ENCODE measurements at regions not wholly inside any gene's neighbourhood (a gene's known extent, or its start where the extent isn't known, plus 50 kb on each side); places are given as distances from the start of the nearest gene placed in this dataset.

DNA sequence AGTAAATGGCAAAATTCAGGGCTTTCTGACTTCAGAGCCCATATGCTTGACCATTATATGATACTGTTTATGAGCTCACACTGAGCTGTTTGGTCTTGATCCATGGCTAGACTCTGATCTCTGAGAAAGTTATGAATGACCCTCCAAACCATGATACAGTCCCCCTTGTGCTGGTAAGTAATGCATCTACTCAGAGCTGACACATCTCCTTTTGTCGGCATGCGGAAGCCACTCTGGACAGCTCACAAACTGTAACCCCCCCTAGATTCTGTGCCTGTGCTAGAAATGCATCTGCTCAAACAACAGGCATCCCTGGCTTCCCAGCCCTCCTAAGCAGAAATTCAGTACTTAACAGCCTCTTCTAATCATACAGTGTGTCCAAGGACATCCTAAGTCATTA lies 150.8 kb upstream of the RAG2 start:
- DNase-seq (ENCODE audit: extremely low read depth, insufficient read length): no peak
- H3K27me3 ChIP-seq (replicated peaks; ENCODE audit: control insufficient read depth, insufficient read depth, low read length): peaks cover 1% of the 10 kb centered on the region; the same call in 1 of the 2 replicates

DNA sequence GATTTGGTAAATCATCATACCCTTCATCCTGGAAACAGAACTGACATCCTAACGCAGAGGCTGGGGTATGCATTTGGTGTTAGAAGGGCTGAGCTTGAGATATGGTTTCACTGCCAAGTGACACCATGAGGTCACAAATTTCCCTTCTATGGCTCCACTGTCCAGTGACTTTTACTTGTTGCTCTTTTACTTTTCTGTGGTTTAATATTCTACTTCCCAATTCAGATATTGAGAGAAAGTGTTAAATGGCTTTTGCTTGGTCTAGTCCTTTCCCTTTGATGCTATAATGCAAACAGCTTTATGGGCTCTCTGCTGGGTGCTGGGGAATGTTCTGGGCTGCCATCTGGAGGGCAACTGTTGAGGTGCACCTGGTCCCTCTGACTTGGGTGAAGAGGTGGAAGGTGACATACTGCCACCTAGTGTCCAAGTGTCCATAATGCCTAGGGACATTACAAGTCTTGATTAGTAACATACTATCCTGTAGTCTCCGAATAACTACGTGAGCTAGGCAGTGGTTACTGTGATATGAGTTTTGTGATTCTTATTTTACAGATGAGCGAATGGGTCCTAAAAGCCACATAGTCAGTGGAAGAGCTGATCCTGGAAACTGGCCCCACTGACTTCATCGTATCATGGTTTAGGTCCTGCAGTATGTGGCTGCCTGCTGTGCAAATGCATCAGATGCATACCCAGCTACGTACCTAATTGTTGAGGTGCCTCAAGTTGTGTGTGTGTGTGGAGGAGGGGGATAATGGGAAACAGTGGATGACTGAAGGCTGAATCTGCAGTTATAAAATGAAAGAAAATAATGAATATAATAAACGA lies 149.1 kb upstream of the RAG2 start:
- peak; percentile 52 for DNase-seq (ENCODE audit: extremely low read depth, insufficient read length)
- TF ChIP-seq CTCF (IDR thresholded peaks at IDR 0.05; ENCODE audit: insufficient read depth, low read length, poor library complexity, severe bottlenecking): peak; percentile 93
- Histone ChIP-seq H3K36me3 (ENCODE audit: control insufficient read depth, insufficient read depth, low read length) (no peaks in the 10 kb centered on the region), H3K4me3 (replicated peaks; ENCODE audit: low read depth, low read length) (no peak overlapping the region), H3K27me3 (replicated peaks; ENCODE audit: control insufficient read depth, insufficient read depth, low read length) (0 out of 2 replicates have a peak, but pooled peaks cover 1% of the 10 kb centered on the region)

More for the DNA sequence above, 150.8 kb upstream of the RAG2 start:
- TF ChIP-seq CTCF (IDR thresholded peaks at IDR 0.05; ENCODE audit: insufficient read depth, low read length, poor library complexity, severe bottlenecking): no peak
- Histone ChIP-seq H3K36me3 (ENCODE audit: control insufficient read depth, insufficient read depth, low read length) (no peaks in the 10 kb centered on the region), H3K4me3 (replicated peaks; ENCODE audit: low read depth, low read length) (no peak overlapping the region)

DNA sequence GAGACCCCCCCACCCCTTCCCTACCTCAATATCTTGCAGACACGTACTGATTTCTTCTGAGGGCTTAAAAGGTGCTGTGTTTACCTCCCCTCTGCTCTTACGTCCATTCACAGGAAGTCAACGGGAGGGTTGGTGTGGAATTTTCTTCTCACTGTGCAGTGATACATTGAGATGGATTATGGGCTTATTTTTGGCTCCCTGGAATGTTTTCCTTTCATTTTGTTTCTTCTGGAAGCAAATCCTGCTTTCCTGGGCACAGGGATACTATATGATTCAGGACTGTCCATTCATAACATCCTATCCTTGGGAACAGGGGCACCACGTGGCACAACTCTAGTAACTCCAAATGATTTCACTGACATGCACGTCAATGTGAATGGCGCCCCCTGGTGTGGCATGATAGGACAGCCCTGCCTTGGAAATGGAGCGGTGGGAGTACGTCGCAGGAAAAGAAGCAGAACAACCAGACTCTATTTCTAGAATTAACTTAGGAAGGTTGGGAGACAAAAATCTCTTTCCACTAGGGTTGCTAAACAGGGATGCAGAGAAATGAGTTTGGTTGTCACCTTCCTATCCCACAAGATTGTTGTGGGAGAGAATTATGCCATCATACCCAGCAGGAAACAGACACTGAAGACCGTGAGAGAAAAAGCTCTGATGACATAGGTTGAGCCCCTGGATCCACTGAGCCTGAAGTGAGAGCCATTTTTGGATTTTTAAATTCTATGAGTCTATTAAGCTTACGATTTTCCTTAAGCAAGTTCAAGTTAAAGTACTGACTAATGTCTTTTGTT lies 146.5 kb upstream of the RAG2 start:
- peak; percentile 89 for TF ChIP-seq CTCF (IDR thresholded peaks at IDR 0.05; ENCODE audit: insufficient read depth, low read length, poor library complexity, severe bottlenecking)
- DNase-seq (ENCODE audit: extremely low read depth, insufficient read length): no peak
- Histone ChIP-seq H3K4me3 (replicated peaks; ENCODE audit: low read depth, low read length) (no peak overlapping the region), H3K36me3 (ENCODE audit: control insufficient read depth, insufficient read depth, low read length) (no peaks in the 10 kb centered on the region), H3K27me3 (replicated peaks; ENCODE audit: control insufficient read depth, insufficient read depth, low read length) (no peaks in the 10 kb centered on the region)

DNA sequence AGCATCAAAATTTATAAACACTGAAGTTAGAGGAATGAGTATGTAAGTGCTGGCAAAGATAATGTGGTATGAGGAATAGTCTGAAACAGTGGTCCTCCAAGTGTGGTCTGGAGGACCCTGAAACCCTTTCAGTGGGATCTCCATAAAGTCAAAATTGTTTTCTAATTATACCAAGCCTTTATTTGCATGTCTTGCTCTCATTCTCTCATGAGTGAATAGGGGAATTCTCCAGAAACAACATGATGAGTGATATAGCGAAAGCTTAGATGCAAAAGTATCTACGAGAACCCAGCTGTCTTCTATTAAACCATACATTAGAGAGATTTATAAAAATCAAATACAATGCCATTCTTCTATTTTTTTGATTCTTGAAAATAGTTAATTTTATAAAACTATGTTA lies 145.0 kb upstream of the RAG2 start:
- DNase-seq (ENCODE audit: extremely low read depth, insufficient read length): peak; percentile 35
- TF ChIP-seq CTCF (IDR thresholded peaks at IDR 0.05; ENCODE audit: insufficient read depth, low read length, poor library complexity, severe bottlenecking): no peak
- H3K4me3 ChIP-seq (replicated peaks; ENCODE audit: low read depth, low read length): no peak overlapping the region
- no peaks in the 10 kb centered on the region for H3K27me3 ChIP-seq (replicated peaks; ENCODE audit: control insufficient read depth, insufficient read depth, low read length)
- no peaks in the 10 kb centered on the region for H3K36me3 ChIP-seq (ENCODE audit: control insufficient read depth, insufficient read depth, low read length)

DNA sequence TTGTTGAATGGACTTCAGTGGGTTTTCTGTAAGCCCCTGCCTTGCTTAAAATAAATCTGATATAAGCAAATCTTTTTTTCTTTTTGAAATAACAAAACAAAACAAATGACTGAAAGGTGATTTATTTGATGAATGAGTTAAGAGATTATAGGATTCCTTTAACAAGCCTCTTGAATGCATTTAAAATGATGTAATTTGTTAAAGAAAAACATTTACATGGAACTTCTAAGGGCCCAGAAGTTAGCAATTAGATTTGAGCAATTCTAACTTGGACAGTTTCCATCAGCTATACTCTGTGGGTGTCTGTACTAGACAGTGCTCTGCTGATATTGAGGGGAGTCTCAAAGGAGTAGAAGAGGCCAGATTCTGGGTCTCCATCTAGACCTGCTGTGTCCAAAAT lies 143.5 kb upstream of the RAG2 start:
- Histone ChIP-seq H3K27me3 (replicated peaks; ENCODE audit: control insufficient read depth, insufficient read depth, low read length) (no peaks in the 10 kb centered on the region), H3K4me3 (replicated peaks; ENCODE audit: low read depth, low read length) (no peak overlapping the region)
- DNase-seq (ENCODE audit: extremely low read depth, insufficient read length): no peak

More for the DNA sequence above, 143.5 kb upstream of the RAG2 start:
- TF ChIP-seq CTCF (IDR thresholded peaks at IDR 0.05; ENCODE audit: insufficient read depth, low read length, poor library complexity, severe bottlenecking): no peak
- no peaks in the 10 kb centered on the region for H3K36me3 ChIP-seq (ENCODE audit: control insufficient read depth, insufficient read depth, low read length)

All from GM06990 (cell line).